ENCODE measurements at regions not wholly inside any gene's neighbourhood (a gene's known extent, or its start where the extent isn't known, plus 50 kb on each side); places are given as distances from the start of the nearest gene placed in this dataset.

DNA sequence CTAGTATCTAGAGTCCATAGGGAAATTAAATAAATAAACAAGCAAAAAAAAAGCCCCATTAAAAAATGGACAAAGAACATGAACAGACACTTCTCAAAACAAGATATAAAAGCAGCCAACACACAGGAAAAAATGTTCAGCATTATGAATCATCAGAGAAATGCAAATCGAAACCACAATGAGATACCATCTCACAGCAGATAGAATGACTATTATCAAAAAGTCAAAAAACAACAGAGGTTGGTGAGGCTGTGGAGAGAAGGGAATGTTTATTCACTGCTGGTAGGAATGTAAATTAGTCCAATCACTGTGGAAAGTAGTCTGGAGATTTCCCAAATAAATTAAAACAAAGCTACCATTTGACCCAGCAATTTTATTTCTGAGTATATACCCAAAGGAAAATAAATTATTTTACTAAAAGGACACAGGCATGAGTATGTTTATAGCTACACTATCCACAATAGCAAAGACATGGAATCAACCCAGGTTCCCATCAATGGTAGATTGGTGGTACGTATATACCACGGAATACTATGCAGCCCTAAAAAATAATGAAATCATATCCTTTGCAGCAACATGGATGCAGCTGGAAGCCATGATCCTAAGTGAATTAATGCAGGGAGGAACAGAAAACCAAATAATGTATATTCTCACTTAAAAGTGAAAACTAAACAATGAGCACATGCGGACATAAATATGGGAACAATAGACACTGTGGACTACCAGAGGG is 366.5 kb upstream of the SEMA3C start:
- H3K79me1 ChIP-seq (ENCODE audit: low read length): no peaks in the 10 kb centered on the region
- H3K4ac ChIP-seq (ENCODE audit: low read depth, low read length): no peak overlapping the region
- H2BK12ac ChIP-seq (ENCODE audit: low read length): no peak overlapping the region
- H3K27ac ChIP-seq (ENCODE audit: low read depth, low read length): no peak overlapping the region
- no peak overlapping the region for H2AK5ac ChIP-seq (ENCODE audit: low read length)
- no peak overlapping the region for H3K9ac ChIP-seq (ENCODE audit: low read length)
- no peak overlapping the region for H4K91ac ChIP-seq (ENCODE audit: low read depth, low read length)
- peak in 1 of 2 donors; percentile 42 for DNase-seq
- no peaks in the 10 kb centered on the region for H3K27me3 ChIP-seq (ENCODE audit: insufficient read depth, low read length)
- no peak overlapping the region for H2BK5ac ChIP-seq (ENCODE audit: low read depth, low read length, poor library complexity)
- H3K36me3 ChIP-seq (ENCODE audit: control insufficient read depth in 1 of 2, insufficient read depth in 2 of 2, low read length in 2 of 2): no peaks in the 10 kb centered on the region
- no peak overlapping the region for H3K14ac ChIP-seq (ENCODE audit: low read length)
- no CpG with 5 or more reads among the region's 4 CpGs for WGBS (ENCODE audit: extremely low coverage, insufficient coverage, insufficient read length)
- no peak overlapping the region for H2AFZ ChIP-seq (ENCODE audit: insufficient read depth, low read length, poor library complexity)
- H4K12ac ChIP-seq (ENCODE audit: low read depth, low read length): no peak overlapping the region
- H3K4me3 ChIP-seq (ENCODE audit: low read depth, low read length): no peak overlapping the region
- H3K4me1 ChIP-seq (ENCODE audit: control insufficient read depth in 1 of 2, insufficient read depth in 2 of 2, low read length in 2 of 2): no peaks in the 10 kb centered on the region
- H4K8ac ChIP-seq (ENCODE audit: low read depth, low read length): no peak overlapping the region
- no peak overlapping the region for H2BK120ac ChIP-seq (ENCODE audit: insufficient read depth, low read length, poor library complexity)
- H3K9me3 ChIP-seq (ENCODE audit: insufficient read depth, low read depth, low read length): no peaks in the 10 kb centered on the region
- no peak overlapping the region for H3K23ac ChIP-seq (ENCODE audit: low read length)
- no peak overlapping the region for H3K4me2 ChIP-seq (ENCODE audit: low read length)
- no peaks in the 10 kb centered on the region for H3K79me2 ChIP-seq (ENCODE audit: control insufficient read depth, insufficient read depth, low read length, poor library complexity)
- H3K18ac ChIP-seq (ENCODE audit: low read length): no peak overlapping the region

DNA sequence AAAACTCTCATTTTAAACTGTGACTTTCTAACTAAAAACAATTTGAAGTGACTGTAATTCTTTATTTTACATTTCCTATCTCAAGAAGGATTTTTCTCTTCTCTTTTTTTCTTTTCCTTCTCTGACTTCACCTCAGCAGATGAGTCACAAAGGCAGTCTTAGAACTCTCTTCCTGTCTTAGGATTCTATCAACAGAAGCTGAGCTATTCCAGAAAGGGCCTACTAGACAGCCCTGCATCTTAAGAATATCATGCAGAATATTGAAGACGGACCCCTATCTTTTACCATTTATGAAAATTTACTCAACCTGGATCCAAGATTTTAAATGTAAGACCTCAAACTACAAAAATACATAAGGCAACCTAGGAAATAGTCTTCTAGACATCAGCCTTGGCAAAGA is 365.7 kb upstream of the SEMA3C start:
- no peaks in the 10 kb centered on the region for H3K36me3 ChIP-seq (ENCODE audit: control insufficient read depth in 1 of 2, insufficient read depth in 2 of 2, low read length in 2 of 2)
- H3K27ac ChIP-seq (ENCODE audit: low read depth, low read length): no peak overlapping the region
- no peak overlapping the region for H2BK120ac ChIP-seq (ENCODE audit: insufficient read depth, low read length, poor library complexity)
- no peak overlapping the region for H4K12ac ChIP-seq (ENCODE audit: low read depth, low read length)
- H3K27me3 ChIP-seq (ENCODE audit: insufficient read depth, low read length): no peaks in the 10 kb centered on the region
- no peak overlapping the region for H3K23ac ChIP-seq (ENCODE audit: low read length)
- H3K9ac ChIP-seq (ENCODE audit: low read length): no peak overlapping the region
- WGBS (ENCODE audit: extremely low coverage, insufficient coverage, insufficient read length): no CpG with 5 or more reads among the region's 1 CpG
- H2BK5ac ChIP-seq (ENCODE audit: low read depth, low read length, poor library complexity): no peak overlapping the region
- no peak overlapping the region for H4K91ac ChIP-seq (ENCODE audit: low read depth, low read length)
- no peak overlapping the region for H3K4ac ChIP-seq (ENCODE audit: low read depth, low read length)
- no peak overlapping the region for H3K4me3 ChIP-seq (ENCODE audit: low read depth, low read length)
- no peak overlapping the region for H2BK12ac ChIP-seq (ENCODE audit: low read length)
- no peaks in the 10 kb centered on the region for H3K4me1 ChIP-seq (ENCODE audit: control insufficient read depth in 1 of 2, insufficient read depth in 2 of 2, low read length in 2 of 2)
- H3K79me2 ChIP-seq (ENCODE audit: control insufficient read depth, insufficient read depth, low read length, poor library complexity): no peaks in the 10 kb centered on the region
- H2AK5ac ChIP-seq (ENCODE audit: low read length): no peak overlapping the region
- no peak overlapping the region for H3K4me2 ChIP-seq (ENCODE audit: low read length)
- H3K9me3 ChIP-seq (ENCODE audit: insufficient read depth, low read depth, low read length): no peaks in the 10 kb centered on the region
- H3K14ac ChIP-seq (ENCODE audit: low read length): no peak overlapping the region
- H2AFZ ChIP-seq (ENCODE audit: insufficient read depth, low read length, poor library complexity): no peak overlapping the region
- no peak overlapping the region for H4K8ac ChIP-seq (ENCODE audit: low read depth, low read length)
- peak in 1 of 2 donors; percentile 22 for DNase-seq
- no peak overlapping the region for H3K18ac ChIP-seq (ENCODE audit: low read length)
- no peaks in the 10 kb centered on the region for H3K79me1 ChIP-seq (ENCODE audit: low read length)

DNA sequence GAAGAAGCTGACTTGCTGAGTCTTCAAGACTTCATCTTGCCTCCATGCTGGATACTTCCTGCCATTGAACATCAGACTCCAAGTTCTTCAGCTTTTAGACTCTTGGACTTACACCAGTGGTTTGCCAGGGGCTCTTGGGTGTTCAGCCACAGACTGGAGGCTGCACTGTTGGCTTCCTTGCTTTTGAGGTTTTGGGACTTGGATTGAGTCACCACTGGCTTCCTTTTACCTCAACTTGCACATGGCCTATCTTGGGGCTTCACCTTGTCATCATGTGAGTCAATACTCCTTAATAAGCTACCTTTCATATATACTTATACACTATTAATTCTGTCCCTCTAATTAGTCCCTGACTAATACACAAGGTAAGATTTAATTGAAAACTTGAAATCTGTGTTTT is 361.7 kb upstream of the SEMA3C start:
- H3K79me1 ChIP-seq (ENCODE audit: low read length): no peaks in the 10 kb centered on the region
- no peak overlapping the region for H3K23ac ChIP-seq (ENCODE audit: low read length)
- H3K27me3 ChIP-seq (ENCODE audit: insufficient read depth, low read length): no peaks in the 10 kb centered on the region
- no peaks in the 10 kb centered on the region for H3K79me2 ChIP-seq (ENCODE audit: control insufficient read depth, insufficient read depth, low read length, poor library complexity)
- no peak overlapping the region for H4K12ac ChIP-seq (ENCODE audit: low read depth, low read length)
- no peak overlapping the region for H2AFZ ChIP-seq (ENCODE audit: insufficient read depth, low read length, poor library complexity)
- no peak overlapping the region for H4K8ac ChIP-seq (ENCODE audit: low read depth, low read length)
- peaks cover 2% of the 10 kb centered on the region for H3K9me3 ChIP-seq (ENCODE audit: insufficient read depth, low read depth, low read length)
- no peak for DNase-seq
- no peak overlapping the region for H3K18ac ChIP-seq (ENCODE audit: low read length)
- H3K36me3 ChIP-seq (ENCODE audit: control insufficient read depth in 1 of 2, insufficient read depth in 2 of 2, low read length in 2 of 2): no peaks in the 10 kb centered on the region
- H2BK5ac ChIP-seq (ENCODE audit: low read depth, low read length, poor library complexity): no peak overlapping the region
- H3K4me3 ChIP-seq (ENCODE audit: low read depth, low read length): no peak overlapping the region
- no peak overlapping the region for H4K91ac ChIP-seq (ENCODE audit: low read depth, low read length)
- no peak overlapping the region for H3K4ac ChIP-seq (ENCODE audit: low read depth, low read length)
- H3K4me1 ChIP-seq (ENCODE audit: control insufficient read depth in 1 of 2, insufficient read depth in 2 of 2, low read length in 2 of 2): no peaks in the 10 kb centered on the region
- H3K27ac ChIP-seq (ENCODE audit: low read depth, low read length): no peak overlapping the region
- no peak overlapping the region for H2BK12ac ChIP-seq (ENCODE audit: low read length)
- H3K4me2 ChIP-seq (ENCODE audit: low read length): no peak overlapping the region
- no peak overlapping the region for H2BK120ac ChIP-seq (ENCODE audit: insufficient read depth, low read length, poor library complexity)
- H2AK5ac ChIP-seq (ENCODE audit: low read length): no peak overlapping the region
- H3K14ac ChIP-seq (ENCODE audit: low read length): no peak overlapping the region
- no peak overlapping the region for H3K9ac ChIP-seq (ENCODE audit: low read length)

GRCh38 chr7:81277691-81278090 is 358.8 kb upstream of the SEMA3C start:
- Histone ChIP-seq H2BK12ac (ENCODE audit: low read length) (no peak overlapping the region), H3K27ac (ENCODE audit: low read depth, low read length) (no peak overlapping the region), H3K79me2 (ENCODE audit: control insufficient read depth, insufficient read depth, low read length, poor library complexity) (no peaks in the 10 kb centered on the region), H3K9me3 (ENCODE audit: insufficient read depth, low read depth, low read length) (peaks cover 2% of the 10 kb centered on the region), H2BK5ac (ENCODE audit: low read depth, low read length, poor library complexity) (no peak overlapping the region), H3K18ac (ENCODE audit: low read length) (no peak overlapping the region), H3K79me1 (ENCODE audit: low read length) (no peaks in the 10 kb centered on the region), H2BK120ac (ENCODE audit: insufficient read depth, low read length, poor library complexity) (no peak overlapping the region), H3K23ac (ENCODE audit: low read length) (no peak overlapping the region), H3K14ac (ENCODE audit: low read length) (no peak overlapping the region), H4K8ac (ENCODE audit: low read depth, low read length) (no peak overlapping the region), H2AFZ (ENCODE audit: insufficient read depth, low read length, poor library complexity) (no peak overlapping the region), H2AK5ac (ENCODE audit: low read length) (no peak overlapping the region), H4K12ac (ENCODE audit: low read depth, low read length) (no peak overlapping the region), H3K4me3 (ENCODE audit: low read depth, low read length) (no peak overlapping the region), H3K4me2 (ENCODE audit: low read length) (no peak overlapping the region), H3K9ac (ENCODE audit: low read length) (no peak overlapping the region), H3K4me1 (ENCODE audit: control insufficient read depth in 1 of 2, insufficient read depth in 2 of 2, low read length in 2 of 2) (no peaks in the 10 kb centered on the region), H3K27me3 (ENCODE audit: insufficient read depth, low read length) (no peaks in the 10 kb centered on the region), H4K91ac (ENCODE audit: low read depth, low read length) (no peak overlapping the region), H3K36me3 (ENCODE audit: control insufficient read depth in 1 of 2, insufficient read depth in 2 of 2, low read length in 2 of 2) (no peaks in the 10 kb centered on the region), H3K4ac (ENCODE audit: low read depth, low read length) (no peak overlapping the region)
- WGBS (ENCODE audit: extremely low coverage, insufficient coverage, insufficient read length): no CpG with 5 or more reads among the region's 2 CpGs
- DNase-seq: no peak
